BE2C (cell line): ENCODE measurements at regions not wholly inside any gene's neighbourhood (a gene's known extent, or its start where the extent isn't known, plus 50 kb on each side); places are given as distances from the start of the nearest gene placed in this dataset.

ENCODE experiments used
- DNase-seq: peaks from one replicate; pipeline ENCODE4 v3.0.0-alpha.2; 2020
- H3K27me3 ChIP-seq: fragments of 250-450 bp; sonication (Bioruptor Pico); 2 replicates; pipeline ENCODE4 v1.5.1; 2020; ENCODE audit warnings: mild to moderate bottlenecking
- H3K36me3 ChIP-seq: fragments of 250-450 bp; sonication (Bioruptor Pico); 2 replicates; pipeline ENCODE4 v1.5.1; 2020; ENCODE audit warnings: mild to moderate bottlenecking
- H3K4me1 ChIP-seq: fragments of 250-450 bp; sonication (Bioruptor Pico); 2 replicates; pipeline ENCODE4 v1.5.1; 2020
- H3K4me3 ChIP-seq: 2 replicates; pipeline ENCODE4 v1.5.1; 2011; ENCODE audit warnings: low read depth, low read length
- H3K9me3 ChIP-seq: fragments of 250-450 bp; sonication (Bioruptor Pico); 2 replicates; pipeline ENCODE4 v1.5.1; 2020
- CTCF ChIP-seq: IDR thresholded peaks from 2 replicates; pipeline ENCODE4 v1.5.1; 2012; ENCODE audit warnings: mild to moderate bottlenecking, low read depth, low read length

- Histone ChIP-seq H3K36me3 (no peaks in the 10 kb centered on the region), H3K9me3 (no peaks in the 10 kb centered on the region), H3K27me3 (no peaks in the 10 kb centered on the region), H3K4me3 (no peak overlapping the region), H3K4me1 (no peaks in the 10 kb centered on the region)
- TF ChIP-seq CTCF, result no peak
- DNase-seq, result no peak
Measured at GRCh38 chr2:204363513-204363912, 181.8 kb upstream of the PARD3B start.

GRCh38 chr2:204364860-204365535 is 180.3 kb upstream of the PARD3B start:
- Histone ChIP-seq H3K4me3 (no peak overlapping the region), H3K36me3 (no peaks in the 10 kb centered on the region), H3K9me3 (no peaks in the 10 kb centered on the region), H3K27me3 (no peaks in the 10 kb centered on the region), H3K4me1 (no peaks in the 10 kb centered on the region)
- TF ChIP-seq CTCF, result no peak
- DNase-seq, result no peak

- no peak for DNase-seq
- TF ChIP-seq CTCF, result no peak
- Histone ChIP-seq H3K27me3 (no peaks in the 10 kb centered on the region), H3K4me3 (no peak overlapping the region), H3K36me3 (no peaks in the 10 kb centered on the region), H3K9me3 (no peaks in the 10 kb centered on the region), H3K4me1 (no peaks in the 10 kb centered on the region)
Measured at GRCh38 chr2:204365811-204366210, 179.5 kb upstream of the PARD3B start.

GRCh38 chr2:204367466-204367865 is 177.8 kb upstream of the PARD3B start:
- Histone ChIP-seq H3K4me1 (no peaks in the 10 kb centered on the region), H3K27me3 (no peaks in the 10 kb centered on the region), H3K36me3 (no peaks in the 10 kb centered on the region), H3K4me3 (no peak overlapping the region), H3K9me3 (no peaks in the 10 kb centered on the region)
- DNase-seq, result no peak
- no peak for TF ChIP-seq CTCF

- H3K4me1 ChIP-seq, result no peaks in the 10 kb centered on the region
- H3K36me3 ChIP-seq, result no peaks in the 10 kb centered on the region
- no peak overlapping the region for H3K4me3 ChIP-seq
- no peaks in the 10 kb centered on the region for H3K27me3 ChIP-seq
- DNase-seq, result no peak
- no peak for TF ChIP-seq CTCF
- H3K9me3 ChIP-seq, result no peaks in the 10 kb centered on the region
Measured at GRCh38 chr2:204370172-204370718, 175.0 kb upstream of the PARD3B start.

GRCh38 chr2:204373942-204374341 is 171.3 kb upstream of the PARD3B start:
- H3K9me3 ChIP-seq, result no peaks in the 10 kb centered on the region
- no peak for DNase-seq
- TF ChIP-seq CTCF, result no peak

More at GRCh38 chr2:204373942-204374341, 171.3 kb upstream of the PARD3B start:
- Histone ChIP-seq H3K4me3 (no peak overlapping the region), H3K36me3 (no peaks in the 10 kb centered on the region), H3K27me3 (no peaks in the 10 kb centered on the region), H3K4me1 (no peaks in the 10 kb centered on the region)
